ENCODE measurements at regions not wholly inside any gene's neighbourhood (a gene's known extent, or its start where the extent isn't known, plus 50 kb on each side); places are given as distances from the start of the nearest gene placed in this dataset.

GRCh38 chr7:53087274-53087673 is 51.8 kb downstream of the POM121L12 start:
- H3K4me3 ChIP-seq (ENCODE audit: low read length in 3 of 3): no peak overlapping the region
- peaks cover 0 to 2% (median 2%) of the 10 kb centered on the region in 3 donors for H3K9me3 ChIP-seq (ENCODE audit: control insufficient read depth in 3 of 3, low read length in 3 of 3)
- no peak overlapping the region for H3K9ac ChIP-seq (ENCODE audit: low read depth in 1 of 3, low read length in 3 of 3)
- H3K27me3 ChIP-seq (ENCODE audit: control insufficient read depth in 3 of 3, insufficient read depth in 3 of 3, low read length in 3 of 3): no peaks in the 10 kb centered on the region
- H3K4me1 ChIP-seq (ENCODE audit: control insufficient read depth in 3 of 3, insufficient read depth in 3 of 3, low read length in 3 of 3): no peaks in the 10 kb centered on the region
- H3K36me3 ChIP-seq (ENCODE audit: control insufficient read depth in 3 of 3, insufficient read depth in 3 of 3, low read length in 3 of 3): no peaks in the 10 kb centered on the region
- H3K27ac ChIP-seq (ENCODE audit: low read depth, low read length): no peak overlapping the region

GRCh38 chr7:53094191-53094590 is 58.8 kb downstream of the POM121L12 start:
- no peak overlapping the region for H3K4me3 ChIP-seq (ENCODE audit: low read length in 3 of 3)
- H3K9me3 ChIP-seq (ENCODE audit: control insufficient read depth in 3 of 3, low read length in 3 of 3): no peaks in the 10 kb centered on the region
- H3K27me3 ChIP-seq (ENCODE audit: control insufficient read depth in 3 of 3, insufficient read depth in 3 of 3, low read length in 3 of 3): no peaks in the 10 kb centered on the region
- no peak overlapping the region for H3K27ac ChIP-seq (ENCODE audit: low read depth, low read length)
- H3K9ac ChIP-seq (ENCODE audit: low read depth in 1 of 3, low read length in 3 of 3): no peak overlapping the region
- H3K36me3 ChIP-seq (ENCODE audit: control insufficient read depth in 3 of 3, insufficient read depth in 3 of 3, low read length in 3 of 3): no peaks in the 10 kb centered on the region
- no peaks in the 10 kb centered on the region for H3K4me1 ChIP-seq (ENCODE audit: control insufficient read depth in 3 of 3, insufficient read depth in 3 of 3, low read length in 3 of 3)

- Histone ChIP-seq H3K27me3 (ENCODE audit: control insufficient read depth in 3 of 3, insufficient read depth in 3 of 3, low read length in 3 of 3) (no peaks in the 10 kb centered on the region), H3K9ac (ENCODE audit: low read depth in 1 of 3, low read length in 3 of 3) (no peak overlapping the region), H3K9me3 (ENCODE audit: control insufficient read depth in 3 of 3, low read length in 3 of 3) (no peaks in the 10 kb centered on the region), H3K4me1 (ENCODE audit: control insufficient read depth in 3 of 3, insufficient read depth in 3 of 3, low read length in 3 of 3) (no peaks in the 10 kb centered on the region), H3K27ac (ENCODE audit: low read depth, low read length) (no peak overlapping the region), H3K36me3 (ENCODE audit: control insufficient read depth in 3 of 3, insufficient read depth in 3 of 3, low read length in 3 of 3) (no peaks in the 10 kb centered on the region), H3K4me3 (ENCODE audit: low read length in 3 of 3) (no peak overlapping the region)
Measured at GRCh38 chr7:53094827-53095226, 59.4 kb downstream of the POM121L12 start.

GRCh38 chr7:53095731-53096501 is 60.5 kb downstream of the POM121L12 start:
- Histone ChIP-seq H3K9me3 (ENCODE audit: control insufficient read depth in 3 of 3, low read length in 3 of 3) (no peaks in the 10 kb centered on the region), H3K27me3 (ENCODE audit: control insufficient read depth in 3 of 3, insufficient read depth in 3 of 3, low read length in 3 of 3) (no peaks in the 10 kb centered on the region), H3K36me3 (ENCODE audit: control insufficient read depth in 3 of 3, insufficient read depth in 3 of 3, low read length in 3 of 3) (no peaks in the 10 kb centered on the region), H3K9ac (ENCODE audit: low read depth in 1 of 3, low read length in 3 of 3) (no peak overlapping the region), H3K4me3 (ENCODE audit: low read length in 3 of 3) (no peak overlapping the region), H3K27ac (ENCODE audit: low read depth, low read length) (no peak overlapping the region), H3K4me1 (ENCODE audit: control insufficient read depth in 3 of 3, insufficient read depth in 3 of 3, low read length in 3 of 3) (no peaks in the 10 kb centered on the region)

- no peaks in the 10 kb centered on the region for H3K36me3 ChIP-seq (ENCODE audit: control insufficient read depth in 3 of 3, insufficient read depth in 3 of 3, low read length in 3 of 3)
- H3K4me3 ChIP-seq (ENCODE audit: low read length in 3 of 3): no peak overlapping the region
- H3K27ac ChIP-seq (ENCODE audit: low read depth, low read length): no peak overlapping the region
- no peaks in the 10 kb centered on the region for H3K9me3 ChIP-seq (ENCODE audit: control insufficient read depth in 3 of 3, low read length in 3 of 3)
- H3K9ac ChIP-seq (ENCODE audit: low read depth in 1 of 3, low read length in 3 of 3): no peak overlapping the region
- H3K4me1 ChIP-seq (ENCODE audit: control insufficient read depth in 3 of 3, insufficient read depth in 3 of 3, low read length in 3 of 3): no peaks in the 10 kb centered on the region
- H3K27me3 ChIP-seq (ENCODE audit: control insufficient read depth in 3 of 3, insufficient read depth in 3 of 3, low read length in 3 of 3): no peaks in the 10 kb centered on the region
Measured at GRCh38 chr7:53100091-53100490, 64.7 kb downstream of the POM121L12 start.

- no peaks in the 10 kb centered on the region for H3K4me1 ChIP-seq (ENCODE audit: control insufficient read depth in 3 of 3, insufficient read depth in 3 of 3, low read length in 3 of 3)
- H3K36me3 ChIP-seq (ENCODE audit: control insufficient read depth in 3 of 3, insufficient read depth in 3 of 3, low read length in 3 of 3): no peaks in the 10 kb centered on the region
- no peak overlapping the region for H3K4me3 ChIP-seq (ENCODE audit: low read length in 3 of 3)
- H3K27me3 ChIP-seq (ENCODE audit: control insufficient read depth in 3 of 3, insufficient read depth in 3 of 3, low read length in 3 of 3): no peaks in the 10 kb centered on the region
- H3K9ac ChIP-seq (ENCODE audit: low read depth in 1 of 3, low read length in 3 of 3): no peak overlapping the region
- no peaks in the 10 kb centered on the region for H3K9me3 ChIP-seq (ENCODE audit: control insufficient read depth in 3 of 3, low read length in 3 of 3)
- no peak overlapping the region for H3K27ac ChIP-seq (ENCODE audit: low read depth, low read length)
Measured at GRCh38 chr7:53101026-53101425, 65.6 kb downstream of the POM121L12 start.

GRCh38 chr7:53110425-53110824 is 75.0 kb downstream of the POM121L12 start:
- no peak overlapping the region for H3K27ac ChIP-seq (ENCODE audit: low read depth, low read length)
- H3K4me3 ChIP-seq (ENCODE audit: low read length in 3 of 3): no peak overlapping the region
- no peaks in the 10 kb centered on the region for H3K36me3 ChIP-seq (ENCODE audit: control insufficient read depth in 3 of 3, insufficient read depth in 3 of 3, low read length in 3 of 3)
- H3K27me3 ChIP-seq (ENCODE audit: control insufficient read depth in 3 of 3, insufficient read depth in 3 of 3, low read length in 3 of 3): no peaks in the 10 kb centered on the region
- H3K9me3 ChIP-seq (ENCODE audit: control insufficient read depth in 3 of 3, low read length in 3 of 3): no peaks in the 10 kb centered on the region
- H3K4me1 ChIP-seq (ENCODE audit: control insufficient read depth in 3 of 3, insufficient read depth in 3 of 3, low read length in 3 of 3): no peaks in the 10 kb centered on the region
- H3K9ac ChIP-seq (ENCODE audit: low read depth in 1 of 3, low read length in 3 of 3): no peak overlapping the region

- no peak overlapping the region for H3K9ac ChIP-seq (ENCODE audit: low read depth in 1 of 3, low read length in 3 of 3)
- H3K27me3 ChIP-seq (ENCODE audit: control insufficient read depth in 3 of 3, insufficient read depth in 3 of 3, low read length in 3 of 3): no peaks in the 10 kb centered on the region
- no peak overlapping the region for H3K4me3 ChIP-seq (ENCODE audit: low read length in 3 of 3)
- H3K36me3 ChIP-seq (ENCODE audit: control insufficient read depth in 3 of 3, insufficient read depth in 3 of 3, low read length in 3 of 3): no peaks in the 10 kb centered on the region
- H3K9me3 ChIP-seq (ENCODE audit: control insufficient read depth in 3 of 3, low read length in 3 of 3): no peaks in the 10 kb centered on the region
- no peak overlapping the region for H3K27ac ChIP-seq (ENCODE audit: low read depth, low read length)
- H3K4me1 ChIP-seq (ENCODE audit: control insufficient read depth in 3 of 3, insufficient read depth in 3 of 3, low read length in 3 of 3): no peaks in the 10 kb centered on the region
Measured at GRCh38 chr7:53111031-53111430, 75.6 kb downstream of the POM121L12 start.

- H3K4me1 ChIP-seq (ENCODE audit: control insufficient read depth in 3 of 3, insufficient read depth in 3 of 3, low read length in 3 of 3): no peaks in the 10 kb centered on the region
- no peaks in the 10 kb centered on the region for H3K36me3 ChIP-seq (ENCODE audit: control insufficient read depth in 3 of 3, insufficient read depth in 3 of 3, low read length in 3 of 3)
- H3K27me3 ChIP-seq (ENCODE audit: control insufficient read depth in 3 of 3, insufficient read depth in 3 of 3, low read length in 3 of 3): no peaks in the 10 kb centered on the region
- H3K9me3 ChIP-seq (ENCODE audit: control insufficient read depth in 3 of 3, low read length in 3 of 3): no peaks in the 10 kb centered on the region
- no peak overlapping the region for H3K4me3 ChIP-seq (ENCODE audit: low read length in 3 of 3)
- H3K27ac ChIP-seq (ENCODE audit: low read depth, low read length): no peak overlapping the region
- no peak overlapping the region for H3K9ac ChIP-seq (ENCODE audit: low read depth in 1 of 3, low read length in 3 of 3)
Measured at GRCh38 chr7:53113424-53113823, 78.0 kb downstream of the POM121L12 start.

GRCh38 chr7:53119514-53119941 is 84.1 kb downstream of the POM121L12 start:
- Histone ChIP-seq H3K27ac (ENCODE audit: low read depth, low read length) (no peak overlapping the region), H3K4me3 (ENCODE audit: low read length in 3 of 3) (no peak overlapping the region), H3K9me3 (ENCODE audit: control insufficient read depth in 3 of 3, low read length in 3 of 3) (no peaks in the 10 kb centered on the region), H3K36me3 (ENCODE audit: control insufficient read depth in 3 of 3, insufficient read depth in 3 of 3, low read length in 3 of 3) (no peaks in the 10 kb centered on the region), H3K27me3 (ENCODE audit: control insufficient read depth in 3 of 3, insufficient read depth in 3 of 3, low read length in 3 of 3) (no peaks in the 10 kb centered on the region), H3K9ac (ENCODE audit: low read depth in 1 of 3, low read length in 3 of 3) (no peak overlapping the region), H3K4me1 (ENCODE audit: control insufficient read depth in 3 of 3, insufficient read depth in 3 of 3, low read length in 3 of 3) (no peaks in the 10 kb centered on the region)
